DND-41 (cell line): ENCODE measurements at regions not wholly inside any gene's neighbourhood (a gene's known extent, or its start where the extent isn't known, plus 50 kb on each side); places are given as distances from the start of the nearest gene placed in this dataset.

Source experiments
- EZH2 ChIP-seq: IDR thresholded peaks from 3 replicates; pipeline ENCODE4 v1.6.1; 2012; ENCODE audit warnings: borderline replicate concordance, low read depth, mild to moderate bottlenecking, moderate library complexity, low read length, inconsistent platforms; ENCODE audit not compliant: severe bottlenecking
- TF ChIP-seq, protein P1 (sequence below): IDR thresholded peaks from 2 replicates; pipeline ENCODE4 v1.5.1; 2012; ENCODE audit warnings: borderline replicate concordance, low read length, moderate library complexity, mild to moderate bottlenecking; ENCODE audit not compliant: poor library complexity, severe bottlenecking; ENCODE audit errors: extremely low read depth

DNA sequence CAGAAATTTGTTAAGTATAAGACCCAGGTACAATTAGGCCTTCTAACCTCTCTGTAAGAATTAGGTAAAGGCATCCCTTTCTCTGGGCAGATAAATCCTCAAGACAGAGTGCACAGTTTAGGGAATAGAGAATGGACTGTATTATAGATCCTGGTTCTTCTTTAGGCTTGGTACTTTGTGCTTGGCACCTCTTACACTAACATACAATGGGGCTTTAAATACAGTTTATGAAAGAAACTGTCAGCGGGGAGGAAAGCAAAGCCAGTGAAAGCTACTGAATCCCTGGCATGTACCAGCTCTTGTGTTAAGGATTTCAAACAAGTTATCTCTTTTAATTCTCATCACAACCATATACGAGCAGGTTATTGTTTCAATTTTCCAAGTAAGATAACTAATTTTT is 1350.0 kb downstream of the ADGRL3 start:
- TF ChIP-seq, protein P1, sequence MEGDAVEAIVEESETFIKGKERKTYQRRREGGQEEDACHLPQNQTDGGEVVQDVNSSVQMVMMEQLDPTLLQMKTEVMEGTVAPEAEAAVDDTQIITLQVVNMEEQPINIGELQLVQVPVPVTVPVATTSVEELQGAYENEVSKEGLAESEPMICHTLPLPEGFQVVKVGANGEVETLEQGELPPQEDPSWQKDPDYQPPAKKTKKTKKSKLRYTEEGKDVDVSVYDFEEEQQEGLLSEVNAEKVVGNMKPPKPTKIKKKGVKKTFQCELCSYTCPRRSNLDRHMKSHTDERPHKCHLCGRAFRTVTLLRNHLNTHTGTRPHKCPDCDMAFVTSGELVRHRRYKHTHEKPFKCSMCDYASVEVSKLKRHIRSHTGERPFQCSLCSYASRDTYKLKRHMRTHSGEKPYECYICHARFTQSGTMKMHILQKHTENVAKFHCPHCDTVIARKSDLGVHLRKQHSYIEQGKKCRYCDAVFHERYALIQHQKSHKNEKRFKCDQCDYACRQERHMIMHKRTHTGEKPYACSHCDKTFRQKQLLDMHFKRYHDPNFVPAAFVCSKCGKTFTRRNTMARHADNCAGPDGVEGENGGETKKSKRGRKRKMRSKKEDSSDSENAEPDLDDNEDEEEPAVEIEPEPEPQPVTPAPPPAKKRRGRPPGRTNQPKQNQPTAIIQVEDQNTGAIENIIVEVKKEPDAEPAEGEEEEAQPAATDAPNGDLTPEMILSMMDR, result no peak
- no peak for TF ChIP-seq EZH2
